ENCODE measurements at regions not wholly inside any gene's neighbourhood (a gene's known extent, or its start where the extent isn't known, plus 50 kb on each side); places are given as distances from the start of the nearest gene placed in this dataset.

GRCh38 chr4:187172340-187172761 is 448.7 kb upstream of the FAT1 start:
- no peaks in the 10 kb centered on the region for H3K36me3 Mint-ChIP-seq (ENCODE audit: low read depth)
- no peaks in the 10 kb centered on the region for H3K4me1 Mint-ChIP-seq (ENCODE audit: low read depth)
- H3K27me3 Mint-ChIP-seq, result no peaks in the 10 kb centered on the region
- H3K9me3 Mint-ChIP-seq, result peaks cover 12% of the 10 kb centered on the region
- H3K4me3 Mint-ChIP-seq, result no peak overlapping the region
- no peak overlapping the region for H3K27ac Mint-ChIP-seq

DNA sequence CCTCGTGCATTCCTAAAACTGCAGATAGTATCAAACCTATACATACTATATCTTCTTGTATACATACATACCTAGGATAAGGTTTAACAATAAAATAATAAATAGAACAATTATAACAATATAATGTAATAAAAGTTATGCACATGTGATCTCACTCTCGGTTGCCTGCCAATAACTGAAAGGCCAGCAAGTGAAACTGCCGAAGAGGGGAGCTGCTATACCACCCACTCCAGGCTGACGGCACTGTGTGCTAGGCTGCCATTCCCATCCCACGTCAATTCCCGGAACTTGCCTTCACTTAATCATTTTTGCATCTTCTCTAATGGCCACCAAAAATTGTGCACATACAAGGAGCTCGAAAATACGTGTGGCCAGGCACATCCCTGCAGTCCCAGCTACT is 451.1 kb upstream of the FAT1 start:
- Mint-ChIP-seq H3K36me3 (ENCODE audit: low read depth) (no peaks in the 10 kb centered on the region), H3K9me3 (peaks cover 17% of the 10 kb centered on the region), H3K27ac (no peak overlapping the region), H3K27me3 (no peaks in the 10 kb centered on the region), H3K4me1 (ENCODE audit: low read depth) (no peaks in the 10 kb centered on the region), H3K4me3 (no peak overlapping the region)

GRCh38 chr4:187175197-187175596 is 451.5 kb upstream of the FAT1 start:
- no peaks in the 10 kb centered on the region for H3K36me3 Mint-ChIP-seq (ENCODE audit: low read depth)
- H3K27ac Mint-ChIP-seq, result no peak overlapping the region
- H3K27me3 Mint-ChIP-seq, result no peaks in the 10 kb centered on the region
- no peak overlapping the region for H3K4me3 Mint-ChIP-seq
- H3K4me1 Mint-ChIP-seq (ENCODE audit: low read depth), result no peaks in the 10 kb centered on the region
- peaks cover 17% of the 10 kb centered on the region for H3K9me3 Mint-ChIP-seq

DNA sequence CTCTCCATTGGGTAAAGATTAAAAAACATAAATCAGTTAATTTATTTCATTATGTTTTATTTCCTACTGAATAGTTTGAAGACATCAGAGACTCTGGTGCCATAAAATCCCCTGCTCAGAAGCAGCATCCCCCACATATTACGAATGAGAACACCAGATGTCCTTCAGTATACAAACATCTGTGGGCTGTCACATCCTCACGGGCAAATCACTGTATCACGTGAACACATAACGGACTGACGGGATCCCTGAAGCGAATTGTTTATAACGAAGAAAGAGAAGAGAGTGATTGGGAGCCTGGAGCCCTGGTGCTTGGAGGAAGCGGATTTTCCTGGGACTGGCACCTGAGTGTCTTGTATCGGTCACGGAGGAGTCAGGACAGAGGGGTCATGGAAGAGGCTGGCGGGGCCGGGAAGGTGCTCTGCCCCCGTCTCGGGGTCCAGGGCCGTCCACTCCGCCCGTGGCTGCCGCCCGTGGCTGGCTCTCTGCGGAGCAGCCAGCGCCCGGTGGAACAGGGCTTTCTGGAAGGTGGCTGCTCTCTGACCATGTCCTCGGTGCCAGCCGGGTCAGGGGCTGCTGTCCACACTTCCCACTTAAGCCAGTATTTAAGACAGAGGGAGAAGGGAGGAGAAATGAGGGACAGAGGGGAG is 452.7 kb upstream of the FAT1 start:
- Mint-ChIP-seq H3K36me3 (ENCODE audit: low read depth) (no peaks in the 10 kb centered on the region), H3K4me1 (ENCODE audit: low read depth) (no peaks in the 10 kb centered on the region), H3K27ac (no peak overlapping the region), H3K4me3 (no peak overlapping the region), H3K9me3 (peaks cover 17% of the 10 kb centered on the region), H3K27me3 (no peaks in the 10 kb centered on the region)

- Mint-ChIP-seq H3K4me3 (no peak overlapping the region), H3K36me3 (ENCODE audit: low read depth) (no peaks in the 10 kb centered on the region)
Observed at GRCh38 chr4:187178084-187178483, 454.4 kb upstream of the FAT1 start.

DNA sequence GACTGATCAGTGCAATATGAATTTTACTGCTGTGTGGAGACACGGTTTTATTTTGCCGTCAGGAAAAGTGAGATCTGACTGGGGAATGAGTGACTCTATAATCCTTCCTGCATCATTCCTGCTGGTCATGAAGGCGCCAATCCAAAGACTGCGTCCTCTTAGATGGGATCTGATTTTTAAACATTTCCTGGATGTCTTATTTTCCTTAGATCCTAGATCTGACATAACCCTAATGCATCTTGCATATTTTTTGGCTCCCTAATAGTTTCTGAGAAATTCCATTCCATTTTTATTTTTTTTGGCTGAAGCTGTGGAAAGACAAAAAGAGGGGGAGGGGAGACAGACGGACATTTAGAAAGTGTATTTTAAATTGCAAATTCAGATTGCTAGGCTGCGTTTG is 454.9 kb upstream of the FAT1 start:
- Mint-ChIP-seq H3K27ac (no peak overlapping the region), H3K4me1 (ENCODE audit: low read depth) (no peaks in the 10 kb centered on the region), H3K4me3 (no peak overlapping the region), H3K36me3 (ENCODE audit: low read depth) (no peaks in the 10 kb centered on the region), H3K9me3 (peaks cover 11% of the 10 kb centered on the region), H3K27me3 (no peaks in the 10 kb centered on the region)

More at GRCh38 chr4:187178084-187178483, 454.4 kb upstream of the FAT1 start:
- no peaks in the 10 kb centered on the region for H3K27me3 Mint-ChIP-seq
- H3K4me1 Mint-ChIP-seq (ENCODE audit: low read depth), result no peaks in the 10 kb centered on the region
- no peak overlapping the region for H3K27ac Mint-ChIP-seq
- H3K9me3 Mint-ChIP-seq, result peaks cover 11% of the 10 kb centered on the region

DNA sequence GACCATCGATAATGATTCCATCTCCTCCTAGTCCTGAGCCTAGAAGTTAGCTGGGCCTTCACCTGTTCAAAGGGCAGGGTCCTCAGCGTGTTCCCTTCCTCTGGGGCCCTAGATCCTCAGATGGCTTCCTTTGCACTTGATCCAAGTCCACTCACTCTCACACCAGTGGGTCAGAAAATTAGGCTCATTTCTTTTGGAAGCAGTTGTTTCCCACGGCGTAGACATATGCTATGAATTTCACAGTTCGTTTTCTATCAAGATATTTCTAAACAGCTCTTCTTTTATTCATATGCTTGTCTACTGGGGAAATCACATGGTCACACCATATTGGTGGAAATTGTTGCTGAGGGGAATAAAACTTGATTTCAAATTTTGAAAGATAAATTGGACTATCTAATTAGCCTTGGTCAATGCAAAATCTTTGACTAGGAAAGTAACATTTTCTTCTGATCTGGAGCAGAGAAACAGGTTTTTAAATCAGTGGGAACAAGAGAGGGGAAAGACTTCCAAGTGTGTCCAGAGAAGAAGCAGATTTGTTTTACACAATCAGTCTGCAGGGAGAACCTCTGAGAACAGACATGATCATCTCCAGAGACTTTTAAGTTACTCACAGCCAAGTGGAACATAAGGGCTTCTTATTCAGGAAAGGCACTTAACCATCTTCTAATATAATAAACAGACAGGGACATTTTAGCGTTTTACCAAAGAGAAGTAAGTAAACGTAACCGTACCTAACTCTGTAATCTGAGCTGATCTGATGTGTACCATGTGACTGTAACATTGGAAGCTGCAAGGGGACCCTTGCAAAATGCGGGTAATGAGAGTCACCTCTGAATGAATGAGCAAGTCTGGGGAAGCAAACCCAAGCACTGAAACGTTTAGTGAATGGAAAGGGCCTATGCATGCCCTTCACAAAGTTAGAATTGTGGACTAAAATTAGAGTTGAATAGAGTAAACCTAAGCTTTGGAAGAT is 455.7 kb upstream of the FAT1 start:
- Mint-ChIP-seq H3K4me1 (ENCODE audit: low read depth) (no peaks in the 10 kb centered on the region), H3K9me3 (peaks cover 7% of the 10 kb centered on the region), H3K36me3 (ENCODE audit: low read depth) (no peaks in the 10 kb centered on the region), H3K4me3 (no peak overlapping the region), H3K27ac (no peak overlapping the region), H3K27me3 (no peaks in the 10 kb centered on the region)

DNA sequence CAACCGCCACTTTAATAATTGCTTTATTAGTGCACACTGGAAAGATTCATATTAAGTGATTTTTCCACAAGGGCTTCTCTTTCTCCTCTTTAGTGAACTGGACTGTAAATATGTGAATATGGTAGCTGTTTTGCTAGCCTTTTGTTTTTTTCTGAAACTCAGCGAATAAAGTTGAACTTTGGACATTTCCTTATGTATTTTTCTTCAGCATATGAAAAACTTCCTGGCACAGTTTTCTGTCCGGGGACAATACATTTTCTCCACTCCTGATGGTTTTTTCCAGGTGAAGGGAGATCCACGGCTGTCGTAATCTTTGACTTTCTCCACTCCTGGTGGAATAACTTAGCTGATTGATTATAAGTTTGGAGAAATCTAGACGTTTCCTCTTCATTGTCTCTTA is 457.4 kb upstream of the FAT1 start:
- H3K36me3 Mint-ChIP-seq (ENCODE audit: low read depth), result no peaks in the 10 kb centered on the region

GRCh38 chr4:187183346-187183745 is 459.7 kb upstream of the FAT1 start:
- Mint-ChIP-seq H3K36me3 (ENCODE audit: low read depth) (no peaks in the 10 kb centered on the region), H3K9me3 (peaks cover 4% of the 10 kb centered on the region)

More for the DNA sequence above, 457.4 kb upstream of the FAT1 start:
- Mint-ChIP-seq H3K27ac (no peak overlapping the region), H3K4me3 (no peak overlapping the region), H3K27me3 (no peaks in the 10 kb centered on the region), H3K9me3 (peaks cover 7% of the 10 kb centered on the region), H3K4me1 (ENCODE audit: low read depth) (no peaks in the 10 kb centered on the region)

DNA sequence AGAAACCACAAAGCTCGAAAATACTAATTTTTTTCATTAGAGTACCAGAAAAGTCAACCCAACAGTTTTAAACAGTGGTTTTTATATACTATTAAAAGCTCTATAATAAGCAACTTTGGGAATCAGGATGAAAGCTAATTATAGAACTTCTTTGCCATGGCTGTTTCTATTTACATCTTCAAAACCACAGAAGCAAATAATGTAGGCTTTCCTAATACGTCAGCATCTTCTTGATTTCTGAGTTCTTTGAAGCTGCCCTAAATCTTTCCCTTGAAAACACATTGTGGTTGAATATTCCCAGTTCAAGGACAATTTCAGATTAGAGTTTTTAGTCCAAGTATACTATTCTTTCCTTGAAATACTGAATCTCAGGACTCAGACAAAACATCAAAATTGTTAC is 460.2 kb upstream of the FAT1 start:
- Mint-ChIP-seq H3K27ac (no peak overlapping the region), H3K36me3 (ENCODE audit: low read depth) (no peaks in the 10 kb centered on the region), H3K27me3 (no peaks in the 10 kb centered on the region), H3K4me3 (no peak overlapping the region), H3K9me3 (peaks cover 4% of the 10 kb centered on the region), H3K4me1 (ENCODE audit: low read depth) (no peaks in the 10 kb centered on the region)

More at GRCh38 chr4:187183346-187183745, 459.7 kb upstream of the FAT1 start:
- H3K4me1 Mint-ChIP-seq (ENCODE audit: low read depth), result no peaks in the 10 kb centered on the region
- H3K4me3 Mint-ChIP-seq, result no peak overlapping the region
- no peaks in the 10 kb centered on the region for H3K27me3 Mint-ChIP-seq
- no peak overlapping the region for H3K27ac Mint-ChIP-seq

GRCh38 chr4:187184508-187184907 is 460.9 kb upstream of the FAT1 start:
- no peaks in the 10 kb centered on the region for H3K36me3 Mint-ChIP-seq (ENCODE audit: low read depth)
- H3K4me1 Mint-ChIP-seq (ENCODE audit: low read depth), result no peaks in the 10 kb centered on the region
- no peak overlapping the region for H3K27ac Mint-ChIP-seq
- no peaks in the 10 kb centered on the region for H3K27me3 Mint-ChIP-seq
- peaks cover 5% of the 10 kb centered on the region for H3K9me3 Mint-ChIP-seq
- H3K4me3 Mint-ChIP-seq, result no peak overlapping the region

- H3K9me3 Mint-ChIP-seq, result peaks cover 5% of the 10 kb centered on the region
- no peak overlapping the region for H3K4me3 Mint-ChIP-seq
- no peak overlapping the region for H3K27ac Mint-ChIP-seq
- no peaks in the 10 kb centered on the region for H3K4me1 Mint-ChIP-seq (ENCODE audit: low read depth)
- H3K27me3 Mint-ChIP-seq, result no peaks in the 10 kb centered on the region
- no peaks in the 10 kb centered on the region for H3K36me3 Mint-ChIP-seq (ENCODE audit: low read depth)
Observed at GRCh38 chr4:187188118-187188517, 464.5 kb upstream of the FAT1 start.

DNA sequence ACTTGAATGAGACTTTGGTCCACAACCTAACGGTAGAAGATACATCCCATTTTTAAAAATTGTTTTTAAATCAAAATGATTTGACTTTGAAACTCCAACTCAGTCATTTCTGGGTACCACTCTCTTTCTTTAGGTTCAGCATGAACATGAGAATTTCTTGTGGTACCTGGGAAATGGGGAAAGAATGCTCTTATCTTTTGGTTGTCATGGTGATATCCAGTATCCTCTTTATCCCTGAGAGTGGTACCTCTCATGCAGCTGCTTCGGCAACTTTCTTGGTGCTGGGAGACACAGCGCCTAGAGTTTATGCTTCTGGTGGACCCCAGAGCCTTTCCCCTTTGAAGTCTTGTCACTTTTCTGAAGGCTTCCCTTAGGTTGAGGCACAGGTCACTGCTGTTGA is 465.1 kb upstream of the FAT1 start:
- H3K4me1 Mint-ChIP-seq (ENCODE audit: low read depth), result no peaks in the 10 kb centered on the region
- no peaks in the 10 kb centered on the region for H3K36me3 Mint-ChIP-seq (ENCODE audit: low read depth)
- H3K27me3 Mint-ChIP-seq, result no peaks in the 10 kb centered on the region
- H3K4me3 Mint-ChIP-seq, result no peak overlapping the region
- peaks cover 8% of the 10 kb centered on the region for H3K9me3 Mint-ChIP-seq
- H3K27ac Mint-ChIP-seq, result no peak overlapping the region

DNA sequence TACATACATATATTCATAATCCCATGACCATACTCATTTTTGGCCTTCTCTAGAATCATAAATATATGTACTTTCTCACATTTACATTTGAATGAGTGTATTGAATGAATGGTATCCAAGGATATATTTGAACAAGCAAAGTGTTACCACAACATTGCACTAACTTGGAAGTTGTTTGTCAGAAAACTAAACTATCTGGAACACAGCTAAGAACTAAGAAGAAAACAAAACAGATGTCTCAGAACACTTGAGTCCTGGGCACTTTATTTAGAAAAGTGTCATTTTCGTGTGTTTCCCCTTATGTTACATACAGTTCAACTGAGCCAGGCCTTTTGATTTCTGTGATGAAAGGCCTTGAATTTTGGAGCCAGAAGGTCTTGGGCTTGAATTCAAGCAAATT is 466.7 kb upstream of the FAT1 start:
- Mint-ChIP-seq H3K27ac (no peak overlapping the region), H3K4me1 (ENCODE audit: low read depth) (no peaks in the 10 kb centered on the region), H3K4me3 (no peak overlapping the region), H3K27me3 (no peaks in the 10 kb centered on the region), H3K36me3 (ENCODE audit: low read depth) (no peaks in the 10 kb centered on the region), H3K9me3 (peaks cover 8% of the 10 kb centered on the region)

DNA sequence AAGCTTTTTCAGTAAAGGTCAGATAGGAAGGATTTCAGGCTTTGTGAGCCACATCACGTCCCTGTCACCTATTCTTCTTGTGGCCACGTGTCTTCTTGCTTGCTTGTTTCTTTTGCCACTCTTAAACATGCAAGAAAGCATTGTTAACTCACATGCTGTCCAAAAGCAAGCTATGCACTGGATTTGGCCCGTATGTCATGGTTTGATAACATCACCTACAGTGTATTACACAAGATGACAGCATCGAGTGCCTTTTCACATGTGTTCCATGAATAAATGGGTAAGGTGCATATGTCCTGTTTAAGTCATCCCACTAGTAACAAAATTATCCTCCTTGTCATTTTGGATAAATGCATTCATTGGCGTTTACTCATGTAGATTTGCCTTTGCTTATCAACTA is 468.0 kb upstream of the FAT1 start:
- Mint-ChIP-seq H3K9me3 (peaks cover 13% of the 10 kb centered on the region), H3K36me3 (ENCODE audit: low read depth) (no peaks in the 10 kb centered on the region), H3K27me3 (no peaks in the 10 kb centered on the region), H3K27ac (no peak overlapping the region), H3K4me1 (ENCODE audit: low read depth) (no peaks in the 10 kb centered on the region), H3K4me3 (no peak overlapping the region)

Data from stimulated activated naive CD8-positive, alpha-beta T cell treated with anti-CD3 and anti-CD28 coated beads, Interleukin-15, Interleukin-2, amounts not matched to agents 100 ng/mL and 50 ng/mL, for 24 hours (primary cell).